ENCODE measurements at regions not wholly inside any gene's neighbourhood (a gene's known extent, or its start where the extent isn't known, plus 50 kb on each side); places are given as distances from the start of the nearest gene placed in this dataset.

GRCh38 chr7:30212701-30213111 is 71.7 kb upstream of the ZNRF2 start:
- TF ChIP-seq, protein P1, sequence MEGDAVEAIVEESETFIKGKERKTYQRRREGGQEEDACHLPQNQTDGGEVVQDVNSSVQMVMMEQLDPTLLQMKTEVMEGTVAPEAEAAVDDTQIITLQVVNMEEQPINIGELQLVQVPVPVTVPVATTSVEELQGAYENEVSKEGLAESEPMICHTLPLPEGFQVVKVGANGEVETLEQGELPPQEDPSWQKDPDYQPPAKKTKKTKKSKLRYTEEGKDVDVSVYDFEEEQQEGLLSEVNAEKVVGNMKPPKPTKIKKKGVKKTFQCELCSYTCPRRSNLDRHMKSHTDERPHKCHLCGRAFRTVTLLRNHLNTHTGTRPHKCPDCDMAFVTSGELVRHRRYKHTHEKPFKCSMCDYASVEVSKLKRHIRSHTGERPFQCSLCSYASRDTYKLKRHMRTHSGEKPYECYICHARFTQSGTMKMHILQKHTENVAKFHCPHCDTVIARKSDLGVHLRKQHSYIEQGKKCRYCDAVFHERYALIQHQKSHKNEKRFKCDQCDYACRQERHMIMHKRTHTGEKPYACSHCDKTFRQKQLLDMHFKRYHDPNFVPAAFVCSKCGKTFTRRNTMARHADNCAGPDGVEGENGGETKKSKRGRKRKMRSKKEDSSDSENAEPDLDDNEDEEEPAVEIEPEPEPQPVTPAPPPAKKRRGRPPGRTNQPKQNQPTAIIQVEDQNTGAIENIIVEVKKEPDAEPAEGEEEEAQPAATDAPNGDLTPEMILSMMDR (conservative IDR thresholded peaks at IDR 0.05; ENCODE audit: control insufficient read depth, insufficient read depth, low read depth, low read length): no peak
- H3K4me3 ChIP-seq (ENCODE audit: control insufficient read depth, low read depth, low read length): no peak overlapping the region
- DNase-seq (ENCODE audit: low read depth): no peak

GRCh38 chr7:30213637-30214036 is 70.8 kb upstream of the ZNRF2 start:
- H3K4me3 ChIP-seq (ENCODE audit: control insufficient read depth, low read depth, low read length): no peak overlapping the region
- DNase-seq (ENCODE audit: low read depth): no peak
- TF ChIP-seq, protein P1 (conservative IDR thresholded peaks at IDR 0.05; ENCODE audit: control insufficient read depth, insufficient read depth, low read depth, low read length): no peak

DNA sequence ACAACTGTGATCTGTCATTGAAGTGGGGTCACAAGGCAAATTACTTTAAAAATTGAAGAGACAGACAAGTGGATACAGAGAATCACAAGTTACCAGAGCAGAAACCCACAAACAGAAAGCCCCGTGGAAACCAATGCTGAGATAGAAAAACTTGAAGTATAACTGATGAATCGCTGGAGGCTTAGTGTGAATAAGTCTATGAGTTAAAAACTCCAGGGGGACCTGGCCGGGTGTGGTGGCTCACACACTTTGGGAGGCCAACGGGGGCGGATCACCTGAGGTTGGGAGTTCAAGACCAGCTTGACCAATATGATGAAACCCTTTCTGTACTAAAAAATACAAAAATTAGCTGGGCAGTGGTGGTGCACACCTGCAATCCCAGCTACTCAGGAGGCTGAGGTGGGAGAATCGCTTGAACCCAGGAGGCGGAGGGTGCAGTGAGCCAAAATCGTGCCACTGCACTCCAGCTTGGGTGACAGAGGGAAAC is 69.7 kb upstream of the ZNRF2 start:
- TF ChIP-seq, protein P1 (conservative IDR thresholded peaks at IDR 0.05; ENCODE audit: control insufficient read depth, insufficient read depth, low read depth, low read length): no peak
- no peak for DNase-seq (ENCODE audit: low read depth)
- H3K4me3 ChIP-seq (ENCODE audit: control insufficient read depth, low read depth, low read length): no peak overlapping the region

DNA sequence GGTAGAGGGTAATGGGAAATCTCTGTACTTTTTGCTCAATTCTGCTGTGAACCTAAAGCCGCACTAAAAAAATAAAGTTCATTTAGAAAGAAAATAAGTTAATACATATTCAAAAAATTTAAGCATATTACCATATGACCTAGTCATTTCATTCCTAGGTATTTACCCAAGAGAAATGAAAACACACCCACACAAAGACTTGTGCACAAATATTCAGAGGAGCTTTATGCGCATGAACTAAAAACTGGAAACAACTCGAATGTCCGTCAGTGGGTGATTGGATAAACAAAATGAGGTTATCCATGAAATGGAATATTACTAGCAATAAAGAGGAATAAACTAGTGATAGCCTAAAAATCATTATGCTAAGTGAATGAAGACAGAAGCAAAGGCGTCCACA is 62.6 kb upstream of the ZNRF2 start:
- no peak for DNase-seq (ENCODE audit: low read depth)
- TF ChIP-seq, protein P1 (conservative IDR thresholded peaks at IDR 0.05; ENCODE audit: control insufficient read depth, insufficient read depth, low read depth, low read length): no peak
- H3K4me3 ChIP-seq (ENCODE audit: control insufficient read depth, low read depth, low read length): no peak overlapping the region

DNA sequence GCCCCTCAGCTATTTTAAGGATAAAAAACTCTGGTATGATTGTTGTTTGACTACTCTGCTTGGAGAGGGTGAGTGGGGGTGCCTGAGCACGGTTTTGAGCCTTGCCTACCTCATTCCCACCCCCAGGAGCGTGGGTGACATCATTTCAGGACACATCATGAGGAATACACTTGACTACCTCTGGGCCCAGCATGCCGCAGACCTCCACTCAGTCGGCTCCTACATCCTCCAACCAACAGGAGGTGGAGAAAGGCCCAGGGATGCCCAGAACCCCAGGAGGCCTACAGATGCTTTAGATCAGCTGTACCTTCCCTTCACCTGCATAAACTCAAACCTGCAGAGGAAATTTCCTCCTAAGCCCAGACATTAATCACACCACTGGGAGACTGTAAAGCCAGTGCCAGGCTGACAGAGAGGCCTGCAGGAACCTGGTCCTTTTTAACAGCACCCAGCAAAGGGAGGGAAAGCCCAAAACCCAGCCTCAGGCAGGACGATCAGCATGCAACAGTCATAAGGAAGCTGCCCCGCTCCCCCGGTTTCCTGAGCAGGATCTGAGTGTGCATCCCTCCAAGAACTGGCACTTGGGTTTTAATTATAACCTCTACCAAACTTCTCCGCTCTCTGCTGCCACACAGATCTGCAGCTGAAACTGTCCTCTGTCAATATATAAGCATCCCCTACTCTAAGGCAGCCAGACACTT is 61.7 kb upstream of the ZNRF2 start:
- TF ChIP-seq, protein P1 (conservative IDR thresholded peaks at IDR 0.05; ENCODE audit: control insufficient read depth, insufficient read depth, low read depth, low read length): no peak
- no peak for DNase-seq (ENCODE audit: low read depth)
- no peak overlapping the region for H3K4me3 ChIP-seq (ENCODE audit: control insufficient read depth, low read depth, low read length)

- TF ChIP-seq, protein P1 (conservative IDR thresholded peaks at IDR 0.05; ENCODE audit: control insufficient read depth, insufficient read depth, low read depth, low read length): no peak
- DNase-seq (ENCODE audit: low read depth): no peak
- H3K4me3 ChIP-seq (ENCODE audit: control insufficient read depth, low read depth, low read length): no peak overlapping the region
Observed at GRCh38 chr7:30223896-30224295, 60.5 kb upstream of the ZNRF2 start.

All from fibroblast of mammary gland (primary cell).